GM23338 (cell line): ENCODE measurements at regions not wholly inside any gene's neighbourhood (a gene's known extent, or its start where the extent isn't known, plus 50 kb on each side); places are given as distances from the start of the nearest gene placed in this dataset.

Experiments
- ATAC-seq: fragments of 200-7000 bp; cut with Tn5 transposase; 3 replicates; pipeline ENCODE4 v1.9.1; 2020
- DNase-seq: peaks from one replicate; pipeline ENCODE4 v3.0.0-alpha.2; 2015; ENCODE audit warnings: low spot score
- H2AFZ ChIP-seq: fragments of 200-600 bp; sonication (generic); 2 replicates; pipeline ENCODE4 v1.8.0; 2016; ENCODE audit warnings: antibody characterized with exemption, mild to moderate bottlenecking, moderate library complexity
- H3F3A ChIP-seq: fragments of 200-600 bp; sonication (generic); replicated peaks from 2 replicates; pipeline ENCODE4 v1.8.0; 2017; ENCODE audit warnings: antibody characterized with exemption, mixed run types, low read depth
- H3K27ac ChIP-seq: fragments of 200-600 bp; sonication (generic); 2 replicates; pipeline ENCODE4 v1.6.1; 2016; ENCODE audit warnings: low read depth
- H3K27me3 ChIP-seq: fragments of 200-600 bp; sonication (generic); 2 replicates; pipeline ENCODE4 v1.8.0; 2016; ENCODE audit warnings: mild to moderate bottlenecking, mixed run types, moderate library complexity; ENCODE audit not compliant: insufficient read depth
- H3K36me3 ChIP-seq: fragments of 200-600 bp; sonication (generic); 2 replicates; pipeline ENCODE4 v1.8.0; 2016; ENCODE audit warnings: mild to moderate bottlenecking; ENCODE audit not compliant: insufficient read depth
- H3K4me1 ChIP-seq: fragments of 200-600 bp; sonication (generic); 2 replicates; pipeline ENCODE4 v1.8.0; 2016; ENCODE audit warnings: mild to moderate bottlenecking, moderate library complexity; ENCODE audit not compliant: insufficient read depth
- H3K4me2 ChIP-seq: fragments of 200-600 bp; sonication (generic); 2 replicates; pipeline ENCODE4 v1.7.1; 2017; ENCODE audit warnings: mixed run types
- H3K4me3 ChIP-seq: fragments of 200-600 bp; sonication (generic); 2 replicates; pipeline ENCODE4 v1.6.1; 2016; ENCODE audit warnings: mixed run types
- H3K79me2 ChIP-seq: fragments of 200-600 bp; sonication (generic); replicated peaks from 2 replicates; pipeline ENCODE4 v1.8.0; 2017; ENCODE audit warnings: mild to moderate bottlenecking; ENCODE audit not compliant: insufficient read depth
- H3K9me2 ChIP-seq: fragments of 200-600 bp; sonication (generic); 2 replicates; pipeline ENCODE4 v1.8.0; 2017; ENCODE audit not compliant: insufficient read depth
- H4K20me1 ChIP-seq: fragments of 200-600 bp; sonication (generic); replicated peaks from 2 replicates; pipeline ENCODE4 v1.8.0; 2017; ENCODE audit warnings: mild to moderate bottlenecking; ENCODE audit not compliant: insufficient read depth
- H3K27ac Mint-ChIP-seq: 2 replicates; pipeline ENCODE4 v1.8.0; 2020; ENCODE audit warnings: inconsistent platforms, mild to moderate bottlenecking, moderate library complexity, mixed read lengths
- H3K27me3 Mint-ChIP-seq: 3 replicates; pipeline ENCODE4 v1.8.0; 2022; ENCODE audit warnings: low read depth, mild to moderate bottlenecking, moderate library complexity, mixed read lengths, inconsistent platforms; ENCODE audit not compliant: insufficient read depth, poor library complexity
- H3K36me3 Mint-ChIP-seq: 3 replicates; pipeline ENCODE4 v1.8.0; 2021; ENCODE audit warnings: low read depth, mild to moderate bottlenecking, inconsistent platforms, moderate library complexity, mixed read lengths
- H3K4me1 Mint-ChIP-seq: 3 replicates; pipeline ENCODE4 v1.8.0; 2020; ENCODE audit warnings: mild to moderate bottlenecking, inconsistent platforms, mixed read lengths
- H3K4me3 Mint-ChIP-seq: 3 replicates; pipeline ENCODE4 v1.8.0; 2021; ENCODE audit warnings: moderate library complexity, mild to moderate bottlenecking, inconsistent platforms, mixed read lengths
- H3K9me3 Mint-ChIP-seq: 3 replicates; pipeline ENCODE4 v1.8.0; 2020; ENCODE audit warnings: moderate library complexity, mild to moderate bottlenecking, inconsistent platforms, mixed read lengths
- CTCF ChIP-seq, 2 experiments: fragments of 200-600 bp in 1 of 2; sonication (generic) in 1 of 2; conservative IDR thresholded peaks; 2 replicates each; pipeline versions ENCODE4 v1.5.1 to v1.6.1; 2016 to 2017; ENCODE audit warnings: antibody characterized with exemption in 2 of 2, low read depth in 2 of 2, mild to moderate bottlenecking in 2 of 2, moderate library complexity in 1 of 2
- ETS1 ChIP-seq: IDR thresholded peaks from 2 replicates; pipeline ENCODE4 v1.6.1; 2016; ENCODE audit warnings: antibody characterized with exemption
- EZH2 ChIP-seq: fragments of 200-600 bp; sonication (generic); IDR thresholded peaks from one replicate; pipeline ENCODE4 v1.8.0; 2017; ENCODE audit warnings: antibody characterized with exemption, mild to moderate bottlenecking, low read depth; ENCODE audit not compliant: unreplicated experiment
- EZH2phosphoT487 ChIP-seq: fragments of 200-600 bp; sonication (generic); IDR thresholded peaks from one replicate; pipeline ENCODE4 v1.8.1; 2018; ENCODE audit warnings: antibody characterized with exemption; ENCODE audit not compliant: unreplicated experiment
- JUNB ChIP-seq: IDR thresholded peaks from one replicate; pipeline ENCODE4 v1.6.1; 2016; ENCODE audit warnings: antibody characterized with exemption; ENCODE audit not compliant: unreplicated experiment
- NANOG ChIP-seq: IDR thresholded peaks from 2 replicates; pipeline ENCODE4 v1.6.1; 2016; ENCODE audit warnings: antibody characterized with exemption, borderline replicate concordance
- POLR2AphosphoS5 ChIP-seq: IDR thresholded peaks from 2 replicates; pipeline ENCODE4 v1.6.1; 2016; ENCODE audit warnings: antibody characterized with exemption, low read depth
- REST ChIP-seq: IDR thresholded peaks from one replicate; pipeline ENCODE4 v1.6.1; 2018; ENCODE audit warnings: antibody characterized with exemption; ENCODE audit not compliant: unreplicated experiment
- STAT1 ChIP-seq: IDR thresholded peaks from one replicate; pipeline ENCODE4 v1.6.1; 2016; ENCODE audit warnings: antibody characterized with exemption; ENCODE audit not compliant: unreplicated experiment
- ZNF331 ChIP-seq: fragments of 250-450 bp; sonication (Bioruptor Pico); IDR thresholded peaks from 2 replicates; pipeline ENCODE4 v1.5.0; 2020; ENCODE audit warnings: low read depth, mild to moderate bottlenecking, moderate library complexity
- TF ChIP-seq, protein P1 (sequence below): fragments of 250-450 bp; sonication (Bioruptor Pico); IDR thresholded peaks from 2 replicates; pipeline ENCODE4 v1.5.0; 2020; ENCODE audit warnings: mild to moderate bottlenecking, moderate library complexity

DNA sequence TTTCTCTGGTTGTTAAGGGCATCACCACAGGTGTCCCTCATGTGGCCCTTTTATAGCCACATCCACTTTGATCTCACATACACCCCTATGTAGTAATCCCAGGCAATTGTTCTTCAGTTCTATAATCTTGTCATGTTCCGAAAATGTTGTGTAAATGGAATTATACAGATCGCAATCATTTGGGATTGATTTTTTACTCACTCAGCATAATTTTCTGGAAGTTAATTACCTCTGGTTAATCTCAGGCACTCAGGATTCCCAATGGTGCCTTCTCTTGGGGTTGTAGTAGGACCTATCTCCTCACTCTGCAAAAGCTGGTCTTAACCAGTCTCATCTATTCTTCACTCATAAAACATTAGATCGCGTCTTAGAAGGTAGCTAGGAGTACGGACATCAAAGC is 1549.6 kb upstream of the DDX18 start:
- ATAC-seq (no peak), DNase-seq (no peak)
- Mint-ChIP-seq H3K27me3 (peaks cover 1% of the 10 kb centered on the region), H3K36me3 (peaks cover 20% of the 10 kb centered on the region), H3K9me3 (peaks cover 32% of the 10 kb centered on the region), H3K4me1 (no peaks in the 10 kb centered on the region), H3K4me3 (no peak overlapping the region), H3K27ac (no peak overlapping the region)
- Histone ChIP-seq H2AFZ (no peak overlapping the region), H3K4me1 (no peaks in the 10 kb centered on the region), H3K27me3 (no peaks in the 10 kb centered on the region), H3K4me3 (no peak overlapping the region), H3K79me2 (no peaks in the 10 kb centered on the region), H3K36me3 (no peaks in the 10 kb centered on the region), H3F3A (no peaks in the 10 kb centered on the region), H3K4me2 (no peak overlapping the region), H3K9me2 (0 out of 2 replicates have a peak, but pooled peaks cover 3% of the 10 kb centered on the region), H3K27ac (no peak overlapping the region), H4K20me1 (no peaks in the 10 kb centered on the region)
- TF ChIP-seq ZNF331 (CRISPR knock-in tag), result no peak
- TF ChIP-seq EZH2phosphoT487, result no peak
- no peak for TF ChIP-seq JUNB
- TF ChIP-seq ETS1, result no peak
- no peak for TF ChIP-seq POLR2AphosphoS5
- no peak for TF ChIP-seq EZH2
- no peak for TF ChIP-seq REST
- TF ChIP-seq CTCF (conservative IDR thresholded peaks at IDR 0.05; ENCODE audit: low read depth in 2 of 2), result no peak
- TF ChIP-seq, protein P1, sequence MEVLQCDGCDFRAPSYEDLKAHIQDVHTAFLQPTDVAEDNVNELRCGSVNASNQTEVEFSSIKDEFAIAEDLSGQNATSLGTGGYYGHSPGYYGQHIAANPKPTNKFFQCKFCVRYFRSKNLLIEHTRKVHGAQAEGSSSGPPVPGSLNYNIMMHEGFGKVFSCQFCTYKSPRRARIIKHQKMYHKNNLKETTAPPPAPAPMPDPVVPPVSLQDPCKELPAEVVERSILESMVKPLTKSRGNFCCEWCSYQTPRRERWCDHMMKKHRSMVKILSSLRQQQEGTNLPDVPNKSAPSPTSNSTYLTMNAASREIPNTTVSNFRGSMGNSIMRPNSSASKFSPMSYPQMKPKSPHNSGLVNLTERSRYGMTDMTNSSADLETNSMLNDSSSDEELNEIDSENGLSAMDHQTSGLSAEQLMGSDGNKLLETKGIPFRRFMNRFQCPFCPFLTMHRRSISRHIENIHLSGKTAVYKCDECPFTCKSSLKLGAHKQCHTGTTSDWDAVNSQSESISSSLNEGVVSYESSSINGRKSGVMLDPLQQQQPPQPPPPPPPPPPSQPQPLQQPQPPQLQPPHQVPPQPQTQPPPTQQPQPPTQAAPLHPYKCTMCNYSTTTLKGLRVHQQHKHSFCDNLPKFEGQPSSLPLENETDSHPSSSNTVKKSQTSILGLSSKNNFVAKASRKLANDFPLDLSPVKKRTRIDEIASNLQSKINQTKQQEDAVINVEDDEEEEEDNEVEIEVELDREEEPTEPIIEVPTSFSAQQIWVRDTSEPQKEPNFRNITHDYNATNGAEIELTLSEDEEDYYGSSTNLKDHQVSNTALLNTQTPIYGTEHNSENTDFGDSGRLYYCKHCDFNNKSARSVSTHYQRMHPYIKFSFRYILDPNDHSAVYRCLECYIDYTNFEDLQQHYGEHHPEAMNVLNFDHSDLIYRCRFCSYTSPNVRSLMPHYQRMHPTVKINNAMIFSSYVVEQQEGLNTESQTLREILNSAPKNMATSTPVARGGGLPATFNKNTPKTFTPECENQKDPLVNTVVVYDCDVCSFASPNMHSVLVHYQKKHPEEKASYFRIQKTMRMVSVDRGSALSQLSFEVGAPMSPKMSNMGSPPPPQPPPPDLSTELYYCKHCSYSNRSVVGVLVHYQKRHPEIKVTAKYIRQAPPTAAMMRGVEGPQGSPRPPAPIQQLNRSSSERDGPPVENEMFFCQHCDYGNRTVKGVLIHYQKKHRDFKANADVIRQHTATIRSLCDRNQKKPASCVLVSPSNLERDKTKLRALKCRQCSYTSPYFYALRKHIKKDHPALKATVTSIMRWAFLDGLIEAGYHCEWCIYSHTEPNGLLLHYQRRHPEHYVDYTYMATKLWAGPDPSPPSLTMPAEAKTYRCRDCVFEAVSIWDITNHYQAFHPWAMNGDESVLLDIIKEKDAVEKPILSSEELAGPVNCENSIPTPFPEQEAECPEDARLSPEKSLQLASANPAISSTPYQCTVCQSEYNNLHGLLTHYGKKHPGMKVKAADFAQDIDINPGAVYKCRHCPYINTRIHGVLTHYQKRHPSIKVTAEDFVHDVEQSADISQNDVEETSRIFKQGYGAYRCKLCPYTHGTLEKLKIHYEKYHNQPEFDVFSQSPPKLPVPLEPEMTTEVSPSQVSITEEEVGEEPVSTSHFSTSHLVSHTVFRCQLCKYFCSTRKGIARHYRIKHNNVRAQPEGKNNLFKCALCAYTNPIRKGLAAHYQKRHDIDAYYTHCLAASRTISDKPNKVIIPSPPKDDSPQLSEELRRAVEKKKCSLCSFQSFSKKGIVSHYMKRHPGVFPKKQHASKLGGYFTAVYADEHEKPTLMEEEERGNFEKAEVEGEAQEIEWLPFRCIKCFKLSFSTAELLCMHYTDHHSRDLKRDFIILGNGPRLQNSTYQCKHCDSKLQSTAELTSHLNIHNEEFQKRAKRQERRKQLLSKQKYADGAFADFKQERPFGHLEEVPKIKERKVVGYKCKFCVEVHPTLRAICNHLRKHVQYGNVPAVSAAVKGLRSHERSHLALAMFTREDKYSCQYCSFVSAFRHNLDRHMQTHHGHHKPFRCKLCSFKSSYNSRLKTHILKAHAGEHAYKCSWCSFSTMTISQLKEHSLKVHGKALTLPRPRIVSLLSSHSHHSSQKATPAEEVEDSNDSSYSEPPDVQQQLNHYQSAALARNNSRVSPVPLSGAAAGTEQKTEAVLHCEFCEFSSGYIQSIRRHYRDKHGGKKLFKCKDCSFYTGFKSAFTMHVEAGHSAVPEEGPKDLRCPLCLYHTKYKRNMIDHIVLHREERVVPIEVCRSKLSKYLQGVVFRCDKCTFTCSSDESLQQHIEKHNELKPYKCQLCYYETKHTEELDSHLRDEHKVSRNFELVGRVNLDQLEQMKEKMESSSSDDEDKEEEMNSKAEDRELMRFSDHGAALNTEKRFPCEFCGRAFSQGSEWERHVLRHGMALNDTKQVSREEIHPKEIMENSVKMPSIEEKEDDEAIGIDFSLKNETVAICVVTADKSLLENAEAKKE (CRISPR knock-in tag), result no peak
- TF ChIP-seq STAT1, result no peak
- no peak for TF ChIP-seq NANOG
